Stomach (tissue), 4 donors: ENCODE measurements at regions not wholly inside any gene's neighbourhood (a gene's known extent, or its start where the extent isn't known, plus 50 kb on each side); places are given as distances from the start of the nearest gene placed in this dataset.

Experiments used
- CTCF ChIP-seq, 7 experiments: fragments of 450-650 bp in 4 of 7; fragments of 200-600 bp in 3 of 7; sonication (generic) in 3 of 7; IDR thresholded peaks; one replicate each; pipeline ENCODE4 v1.5.1; 2016 to 2019; ENCODE audit warnings: antibody characterized with exemption in 7 of 7, control low read depth in 2 of 7, mild to moderate bottlenecking in 1 of 7
- POLR2A ChIP-seq, 4 donors: fragments of 450-650 bp; IDR thresholded peaks; one replicate each; pipeline ENCODE4 v1.6.1; 2016; ENCODE audit warnings: antibody characterized with exemption in 4 of 4, control low read depth in 2 of 4, mild to moderate bottlenecking in 1 of 4, moderate library complexity in 1 of 4

GRCh38 chr2:57217013-57217412, 829.6 kb upstream of the VRK2 start:
- TF ChIP-seq POLR2A (IDR thresholded peaks at IDR 0.05), result no peak
- no peak for TF ChIP-seq CTCF (IDR thresholded peaks at IDR 0.05)
